ENCODE measurements at regions not wholly inside any gene's neighbourhood (a gene's known extent, or its start where the extent isn't known, plus 50 kb on each side); places are given as distances from the start of the nearest gene placed in this dataset.

DNA sequence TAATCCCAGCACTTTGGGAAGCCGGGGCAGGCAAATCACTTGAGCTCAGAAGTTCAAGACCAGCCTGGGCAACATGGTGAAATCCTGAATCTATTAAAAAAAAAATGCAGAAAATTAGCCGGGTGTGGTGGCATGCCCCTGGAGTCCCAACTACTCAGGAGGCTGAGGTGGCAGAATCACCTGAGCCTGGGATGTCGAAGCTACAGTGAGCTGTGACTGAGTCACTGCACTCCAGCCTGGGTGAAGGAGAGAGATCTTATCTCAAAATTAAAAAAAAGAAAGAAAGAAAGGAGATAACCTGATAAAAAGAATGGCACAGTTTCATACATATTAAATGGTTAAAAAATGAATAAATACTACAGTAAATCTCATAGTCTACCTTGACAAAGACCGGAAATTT is 123.6 kb upstream of the TNFAIP3 start:
- H3K27ac ChIP-seq (ENCODE audit: insufficient read depth, low read length), result no peak overlapping the region
- no peak overlapping the region for H2BK5ac ChIP-seq (ENCODE audit: low read depth, low read length, poor library complexity, severe bottlenecking)
- H3K4ac ChIP-seq (ENCODE audit: low read depth, low read length), result no peak overlapping the region
- no peak for TF ChIP-seq MXI1 (IDR thresholded peaks at IDR 0.05; ENCODE audit: borderline replicate concordance, low read depth, low read length)
- TF ChIP-seq BHLHE40 (IDR thresholded peaks at IDR 0.05; ENCODE audit: low read depth, low read length), result no peak
- no peak for TF ChIP-seq MAZ (IDR thresholded peaks at IDR 0.05; ENCODE audit: borderline replicate concordance, low read depth, low read length)
- TF ChIP-seq SMC3 (IDR thresholded peaks at IDR 0.05; ENCODE audit: low read depth, low read length), result no peak
- TF ChIP-seq NFE2L2 (IDR thresholded peaks at IDR 0.05; ENCODE audit: low read depth, low read length), result no peak
- ChIA-PET POLR2A (ENCODE audit: unreplicated experiment) (no interaction called here), CTCF (no interaction called here)
- no peak overlapping the region for H4K91ac ChIP-seq (ENCODE audit: insufficient read depth, low read depth, low read length)
- 0 out of 2 replicates have a peak, but pooled peaks cover 2% of the 10 kb centered on the region for H3K9me3 ChIP-seq (ENCODE audit: control insufficient read depth, insufficient read depth, low read length)
- no peaks in the 10 kb centered on the region for H3K4me1 ChIP-seq (ENCODE audit: control insufficient read depth, insufficient read depth, low read length)
- no peak overlapping the region for H3K56ac ChIP-seq (ENCODE audit: extremely low read depth, insufficient read depth, low read length)
- WGBS, 2 experiments (ENCODE audit: extremely low coverage in 2 of 2, insufficient read length in 1 of 2), result no CpG with 5 or more reads among the region's 4 CpGs
- H4K8ac ChIP-seq (ENCODE audit: low read depth in 2 of 2, low read length in 2 of 2), result no peak overlapping the region
- no peaks in the 10 kb centered on the region; the same call in 1 of the 2 replicates for H3K27me3 ChIP-seq (ENCODE audit: control insufficient read depth, insufficient read depth, low read length)
- no peak overlapping the region for H2BK15ac ChIP-seq (ENCODE audit: low read depth, low read length)
- BruUV-seq (replicated peaks), result no TSS peak
- ATAC-seq (ENCODE audit: low read depth) (no peak), DNase-seq (no peak)
- no peak overlapping the region for H2AK9ac ChIP-seq (replicated peaks; ENCODE audit: low read depth, low read length, poor library complexity)
- no peak overlapping the region for H3K23ac ChIP-seq (ENCODE audit: low read depth, low read length)
- H3K9ac ChIP-seq (ENCODE audit: low read depth, low read length), result no peak overlapping the region
- H3K9me1 ChIP-seq (ENCODE audit: insufficient read depth, low read length), result no peaks in the 10 kb centered on the region
- H2AFZ ChIP-seq (replicated peaks; ENCODE audit: low read length, poor library complexity), result no peak overlapping the region
- no peaks in the 10 kb centered on the region for H3K36me3 ChIP-seq (ENCODE audit: control insufficient read depth, insufficient read depth, low read length)
- H3K14ac ChIP-seq (replicated peaks; ENCODE audit: low read depth, low read length), result no peak overlapping the region
- H4K20me1 ChIP-seq (ENCODE audit: insufficient read depth, low read length), result no peaks in the 10 kb centered on the region
- intact Hi-C loops (cut with micrococcal nuclease), result no loop called here
- no peak overlapping the region for H2AK5ac ChIP-seq (ENCODE audit: low read depth, low read length)
- no peak overlapping the region for H4K5ac ChIP-seq (ENCODE audit: low read depth, low read length)
- no peaks in the 10 kb centered on the region for H3K79me1 ChIP-seq (ENCODE audit: low read depth in 1 of 2, low read length in 2 of 2)
- no peak overlapping the region for H3K4me3 ChIP-seq (ENCODE audit: insufficient read depth, low read depth, low read length)
- no peak overlapping the region for H2BK120ac ChIP-seq (ENCODE audit: low read depth, low read length)
- H3K4me2 ChIP-seq (ENCODE audit: low read depth, low read length), result no peak overlapping the region
- no peak overlapping the region for H3K18ac ChIP-seq (ENCODE audit: low read depth, low read length)
- dilution Hi-C loops (cut with HindIII; ENCODE audit: low sequenced_read_pairs, unreplicated experiment), result no loop called here
- in situ Hi-C loops (cut with MboI; ENCODE audit: low sequenced_read_pairs), result no loop called here
- H2BK20ac ChIP-seq (ENCODE audit: low read depth, low read length), result no peak overlapping the region
